ENCODE measurements at regions not wholly inside any gene's neighbourhood (a gene's known extent, or its start where the extent isn't known, plus 50 kb on each side); places are given as distances from the start of the nearest gene placed in this dataset.

DNA sequence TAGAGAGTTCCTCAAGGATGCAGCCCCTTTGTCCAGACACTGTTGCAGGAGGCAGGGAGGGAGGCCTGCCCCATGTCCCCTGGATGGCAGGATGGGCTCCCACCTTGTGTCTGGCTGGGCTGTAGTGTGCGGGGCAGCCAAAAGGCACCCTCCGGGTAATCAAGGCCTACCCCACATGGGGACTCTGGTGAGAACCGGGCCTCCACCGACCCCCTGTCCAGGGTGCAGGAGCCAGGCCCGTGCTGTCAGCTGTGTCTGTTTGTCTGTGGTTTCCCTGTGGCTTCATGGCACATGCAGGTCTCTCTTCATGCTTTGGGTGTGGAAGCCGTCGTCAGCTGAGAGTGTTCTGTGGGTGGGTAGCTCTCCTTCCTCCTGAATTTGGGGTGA lies 1240.9 kb downstream of the BRD1 start:
- ATAC-seq: no peak
- no peak for TF ChIP-seq SNAI2 (CRISPR knock-in tag; IDR thresholded peaks at IDR 0.05)
- TF ChIP-seq ZNF8 (CRISPR knock-in tag; IDR thresholded peaks at IDR 0.05): no peak
- TF ChIP-seq ARNTL (CRISPR knock-in tag; IDR thresholded peaks at IDR 0.05; ENCODE audit: borderline replicate concordance, low read depth): no peak
- no peak for TF ChIP-seq ZFP30 (CRISPR knock-in tag; IDR thresholded peaks at IDR 0.05)
- no peak for TF ChIP-seq ZC3H10 (CRISPR knock-in tag; IDR thresholded peaks at IDR 0.05)
- TF ChIP-seq, protein P1, sequence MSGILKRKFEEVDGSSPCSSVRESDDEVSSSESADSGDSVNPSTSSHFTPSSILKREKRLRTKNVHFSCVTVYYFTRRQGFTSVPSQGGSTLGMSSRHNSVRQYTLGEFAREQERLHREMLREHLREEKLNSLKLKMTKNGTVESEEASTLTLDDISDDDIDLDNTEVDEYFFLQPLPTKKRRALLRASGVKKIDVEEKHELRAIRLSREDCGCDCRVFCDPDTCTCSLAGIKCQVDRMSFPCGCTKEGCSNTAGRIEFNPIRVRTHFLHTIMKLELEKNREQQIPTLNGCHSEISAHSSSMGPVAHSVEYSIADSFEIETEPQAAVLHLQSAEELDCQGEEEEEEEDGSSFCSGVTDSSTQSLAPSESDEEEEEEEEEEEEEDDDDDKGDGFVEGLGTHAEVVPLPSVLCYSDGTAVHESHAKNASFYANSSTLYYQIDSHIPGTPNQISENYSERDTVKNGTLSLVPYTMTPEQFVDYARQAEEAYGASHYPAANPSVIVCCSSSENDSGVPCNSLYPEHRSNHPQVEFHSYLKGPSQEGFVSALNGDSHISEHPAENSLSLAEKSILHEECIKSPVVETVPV (CRISPR knock-in tag; IDR thresholded peaks at IDR 0.05): no peak
- no peak for TF ChIP-seq TOX (CRISPR knock-in tag; IDR thresholded peaks at IDR 0.05; ENCODE audit: borderline replicate concordance)
- TF ChIP-seq, protein P2, sequence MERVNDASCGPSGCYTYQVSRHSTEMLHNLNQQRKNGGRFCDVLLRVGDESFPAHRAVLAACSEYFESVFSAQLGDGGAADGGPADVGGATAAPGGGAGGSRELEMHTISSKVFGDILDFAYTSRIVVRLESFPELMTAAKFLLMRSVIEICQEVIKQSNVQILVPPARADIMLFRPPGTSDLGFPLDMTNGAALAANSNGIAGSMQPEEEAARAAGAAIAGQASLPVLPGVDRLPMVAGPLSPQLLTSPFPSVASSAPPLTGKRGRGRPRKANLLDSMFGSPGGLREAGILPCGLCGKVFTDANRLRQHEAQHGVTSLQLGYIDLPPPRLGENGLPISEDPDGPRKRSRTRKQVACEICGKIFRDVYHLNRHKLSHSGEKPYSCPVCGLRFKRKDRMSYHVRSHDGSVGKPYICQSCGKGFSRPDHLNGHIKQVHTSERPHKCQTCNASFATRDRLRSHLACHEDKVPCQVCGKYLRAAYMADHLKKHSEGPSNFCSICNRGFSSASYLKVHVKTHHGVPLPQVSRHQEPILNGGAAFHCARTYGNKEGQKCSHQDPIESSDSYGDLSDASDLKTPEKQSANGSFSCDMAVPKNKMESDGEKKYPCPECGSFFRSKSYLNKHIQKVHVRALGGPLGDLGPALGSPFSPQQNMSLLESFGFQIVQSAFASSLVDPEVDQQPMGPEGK (CRISPR knock-in tag; IDR thresholded peaks at IDR 0.05; ENCODE audit: borderline replicate concordance): no peak
- no peak for TF ChIP-seq OSR1 (CRISPR knock-in tag; IDR thresholded peaks at IDR 0.05)
- TF ChIP-seq TCF4 (CRISPR knock-in tag; IDR thresholded peaks at IDR 0.05; ENCODE audit: borderline replicate concordance): no peak
- no peak for TF ChIP-seq RARB (CRISPR knock-in tag; IDR thresholded peaks at IDR 0.05)
- TF ChIP-seq, protein P3, sequence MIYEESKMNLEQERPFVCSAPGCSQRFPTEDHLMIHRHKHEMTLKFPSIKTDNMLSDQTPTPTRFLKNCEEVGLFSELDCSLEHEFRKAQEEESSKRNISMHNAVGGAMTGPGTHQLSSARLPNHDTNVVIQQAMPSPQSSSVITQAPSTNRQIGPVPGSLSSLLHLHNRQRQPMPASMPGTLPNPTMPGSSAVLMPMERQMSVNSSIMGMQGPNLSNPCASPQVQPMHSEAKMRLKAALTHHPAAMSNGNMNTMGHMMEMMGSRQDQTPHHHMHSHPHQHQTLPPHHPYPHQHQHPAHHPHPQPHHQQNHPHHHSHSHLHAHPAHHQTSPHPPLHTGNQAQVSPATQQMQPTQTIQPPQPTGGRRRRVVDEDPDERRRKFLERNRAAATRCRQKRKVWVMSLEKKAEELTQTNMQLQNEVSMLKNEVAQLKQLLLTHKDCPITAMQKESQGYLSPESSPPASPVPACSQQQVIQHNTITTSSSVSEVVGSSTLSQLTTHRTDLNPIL (CRISPR knock-in tag; IDR thresholded peaks at IDR 0.05; ENCODE audit: low read depth): no peak
- no peak for TF ChIP-seq ZNF565 (CRISPR knock-in tag; conservative IDR thresholded peaks at IDR 0.05; ENCODE audit: low read depth)

DNA sequence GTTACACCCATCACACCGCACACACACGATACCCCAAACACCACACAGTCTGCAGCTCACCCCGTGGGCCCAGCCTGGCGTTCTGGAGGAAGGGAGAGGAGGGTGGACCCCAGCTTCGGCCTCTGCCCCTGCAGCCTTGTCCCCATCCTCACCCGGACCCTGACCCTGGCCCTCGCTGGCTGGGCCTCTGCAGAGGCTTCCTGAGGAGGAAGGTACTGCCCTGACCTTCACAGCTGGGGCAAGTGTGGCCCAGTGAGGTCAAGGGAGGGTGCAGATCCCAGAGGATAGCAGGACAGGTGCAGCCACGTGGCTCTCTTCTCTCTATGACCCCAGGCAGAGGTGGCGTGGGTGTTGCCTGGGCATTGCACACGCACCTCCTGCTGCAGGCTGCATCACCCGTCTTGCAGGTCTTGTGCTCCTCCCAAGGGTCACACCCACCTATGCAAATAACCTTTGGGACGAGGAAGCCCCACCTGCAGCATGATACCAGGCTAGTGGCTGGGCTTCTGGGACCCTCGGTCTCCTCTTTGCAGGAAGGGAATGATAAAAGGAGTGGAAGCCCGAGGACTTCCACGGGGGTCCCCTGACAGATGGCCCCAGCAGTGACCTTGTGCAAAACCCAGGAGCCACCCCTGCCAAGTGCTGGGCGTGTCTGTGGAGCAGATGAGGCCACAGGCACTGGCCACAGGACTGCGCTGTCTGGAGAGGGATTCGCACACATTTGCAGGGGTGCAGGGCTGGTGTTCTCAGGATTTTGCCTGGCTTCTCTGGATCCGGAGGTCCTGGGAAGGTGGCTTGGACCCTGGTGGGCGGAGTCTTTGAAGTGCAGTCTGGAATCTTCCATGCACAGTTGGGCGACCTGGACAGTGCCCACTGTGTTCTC lies 1241.5 kb downstream of the BRD1 start:
- ATAC-seq: no peak
- no peak for TF ChIP-seq RARB (CRISPR knock-in tag; IDR thresholded peaks at IDR 0.05)
- no peak for TF ChIP-seq PPARA (CRISPR knock-in tag; IDR thresholded peaks at IDR 0.05; ENCODE audit: borderline replicate concordance)
- TF ChIP-seq, protein P3 (CRISPR knock-in tag; IDR thresholded peaks at IDR 0.05; ENCODE audit: low read depth): no peak
- no peak for TF ChIP-seq BACH2 (CRISPR knock-in tag; IDR thresholded peaks at IDR 0.05; ENCODE audit: borderline replicate concordance)
- TF ChIP-seq CSDC2 (CRISPR knock-in tag; IDR thresholded peaks at IDR 0.05): no peak
- TF ChIP-seq ZNF8 (CRISPR knock-in tag; IDR thresholded peaks at IDR 0.05): no peak
- TF ChIP-seq, protein P1 (CRISPR knock-in tag; IDR thresholded peaks at IDR 0.05): no peak
- TF ChIP-seq, protein P2 (CRISPR knock-in tag; IDR thresholded peaks at IDR 0.05; ENCODE audit: borderline replicate concordance): no peak
- TF ChIP-seq ZFP30 (CRISPR knock-in tag; IDR thresholded peaks at IDR 0.05): no peak

DNA sequence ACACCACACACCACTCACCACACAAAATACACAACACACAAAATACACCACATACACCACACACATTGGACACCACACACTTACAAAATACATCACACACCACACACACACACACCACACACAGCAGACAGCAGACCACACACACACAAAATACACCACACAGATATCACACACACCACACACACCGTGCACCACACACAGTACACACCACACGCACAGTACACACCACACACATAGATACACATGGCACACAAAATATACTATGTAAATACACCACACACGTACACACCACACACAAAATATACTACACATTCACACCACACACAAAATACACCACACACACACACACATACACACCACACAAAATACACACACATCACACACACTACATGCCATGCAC lies 1243.5 kb downstream of the BRD1 start:
- TF ChIP-seq ZNF70 (CRISPR knock-in tag; IDR thresholded peaks at IDR 0.05) (no peak), ZC3H10 (CRISPR knock-in tag; IDR thresholded peaks at IDR 0.05) (no peak), ZNF565 (CRISPR knock-in tag; conservative IDR thresholded peaks at IDR 0.05; ENCODE audit: low read depth) (no peak), ISL1 (CRISPR knock-in tag; IDR thresholded peaks at IDR 0.05) (no peak), ZFP3 (CRISPR knock-in tag; IDR thresholded peaks at IDR 0.05) (no peak), TOX (CRISPR knock-in tag; IDR thresholded peaks at IDR 0.05; ENCODE audit: borderline replicate concordance) (no peak), ZNF8 (CRISPR knock-in tag; IDR thresholded peaks at IDR 0.05) (no peak), GLIS3 (CRISPR knock-in tag; IDR thresholded peaks at IDR 0.05) (no peak), SNAI2 (CRISPR knock-in tag; IDR thresholded peaks at IDR 0.05) (no peak), PPARA (CRISPR knock-in tag; IDR thresholded peaks at IDR 0.05; ENCODE audit: borderline replicate concordance) (no peak)
- TF ChIP-seq, protein P3 (CRISPR knock-in tag; IDR thresholded peaks at IDR 0.05; ENCODE audit: low read depth): no peak
- TF ChIP-seq, protein P4, sequence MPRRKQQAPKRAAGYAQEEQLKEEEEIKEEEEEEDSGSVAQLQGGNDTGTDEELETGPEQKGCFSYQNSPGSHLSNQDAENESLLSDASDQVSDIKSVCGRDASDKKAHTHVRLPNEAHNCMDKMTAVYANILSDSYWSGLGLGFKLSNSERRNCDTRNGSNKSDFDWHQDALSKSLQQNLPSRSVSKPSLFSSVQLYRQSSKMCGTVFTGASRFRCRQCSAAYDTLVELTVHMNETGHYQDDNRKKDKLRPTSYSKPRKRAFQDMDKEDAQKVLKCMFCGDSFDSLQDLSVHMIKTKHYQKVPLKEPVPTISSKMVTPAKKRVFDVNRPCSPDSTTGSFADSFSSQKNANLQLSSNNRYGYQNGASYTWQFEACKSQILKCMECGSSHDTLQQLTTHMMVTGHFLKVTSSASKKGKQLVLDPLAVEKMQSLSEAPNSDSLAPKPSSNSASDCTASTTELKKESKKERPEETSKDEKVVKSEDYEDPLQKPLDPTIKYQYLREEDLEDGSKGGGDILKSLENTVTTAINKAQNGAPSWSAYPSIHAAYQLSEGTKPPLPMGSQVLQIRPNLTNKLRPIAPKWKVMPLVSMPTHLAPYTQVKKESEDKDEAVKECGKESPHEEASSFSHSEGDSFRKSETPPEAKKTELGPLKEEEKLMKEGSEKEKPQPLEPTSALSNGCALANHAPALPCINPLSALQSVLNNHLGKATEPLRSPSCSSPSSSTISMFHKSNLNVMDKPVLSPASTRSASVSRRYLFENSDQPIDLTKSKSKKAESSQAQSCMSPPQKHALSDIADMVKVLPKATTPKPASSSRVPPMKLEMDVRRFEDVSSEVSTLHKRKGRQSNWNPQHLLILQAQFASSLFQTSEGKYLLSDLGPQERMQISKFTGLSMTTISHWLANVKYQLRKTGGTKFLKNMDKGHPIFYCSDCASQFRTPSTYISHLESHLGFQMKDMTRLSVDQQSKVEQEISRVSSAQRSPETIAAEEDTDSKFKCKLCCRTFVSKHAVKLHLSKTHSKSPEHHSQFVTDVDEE (CRISPR knock-in tag; IDR thresholded peaks at IDR 0.05): no peak
- ATAC-seq: no peak

Data from SK-N-SH treated with all-trans-retinoic acid at 6 μM for 48 hours (cell line).